Effector memory CD4-positive, alpha-beta T cell (primary cell): ENCODE measurements at regions not wholly inside any gene's neighbourhood (a gene's known extent, or its start where the extent isn't known, plus 50 kb on each side); places are given as distances from the start of the nearest gene placed in this dataset.

Experiments used
- DNase-seq, 3 donors: peaks; one replicate each; pipeline ENCODE4 v3.0.0-alpha.2; 2020
- H3K27ac ChIP-seq: 2 replicates; pipeline ENCODE4 v1.7.0; 2013; ENCODE audit warnings: mild to moderate bottlenecking, low read length, moderate library complexity; ENCODE audit not compliant: insufficient read depth, poor library complexity, severe bottlenecking
- H3K27me3 ChIP-seq: replicated peaks from 2 replicates; pipeline ENCODE4 v1.7.0; 2013; ENCODE audit warnings: mild to moderate bottlenecking, low read length; ENCODE audit not compliant: insufficient read depth, control insufficient read depth, poor library complexity, severe bottlenecking
- H3K36me3 ChIP-seq: 2 replicates; pipeline ENCODE4 v1.7.0; 2013; ENCODE audit warnings: mild to moderate bottlenecking, low read length, moderate library complexity; ENCODE audit not compliant: control insufficient read depth, insufficient read depth
- H3K4me1 ChIP-seq: 2 replicates; pipeline ENCODE4 v1.7.0; 2013; ENCODE audit warnings: low read length, mild to moderate bottlenecking; ENCODE audit not compliant: control insufficient read depth, insufficient read depth, poor library complexity, severe bottlenecking
- H3K4me3 ChIP-seq: 2 replicates; pipeline ENCODE4 v1.7.0; 2013; ENCODE audit warnings: low read length, low read depth, mild to moderate bottlenecking; ENCODE audit not compliant: insufficient read depth, poor library complexity, severe bottlenecking
- H3K9me3 ChIP-seq: 2 replicates; pipeline ENCODE4 v1.7.0; 2013; ENCODE audit warnings: mild to moderate bottlenecking, low read length, moderate library complexity; ENCODE audit not compliant: control insufficient read depth

DNA sequence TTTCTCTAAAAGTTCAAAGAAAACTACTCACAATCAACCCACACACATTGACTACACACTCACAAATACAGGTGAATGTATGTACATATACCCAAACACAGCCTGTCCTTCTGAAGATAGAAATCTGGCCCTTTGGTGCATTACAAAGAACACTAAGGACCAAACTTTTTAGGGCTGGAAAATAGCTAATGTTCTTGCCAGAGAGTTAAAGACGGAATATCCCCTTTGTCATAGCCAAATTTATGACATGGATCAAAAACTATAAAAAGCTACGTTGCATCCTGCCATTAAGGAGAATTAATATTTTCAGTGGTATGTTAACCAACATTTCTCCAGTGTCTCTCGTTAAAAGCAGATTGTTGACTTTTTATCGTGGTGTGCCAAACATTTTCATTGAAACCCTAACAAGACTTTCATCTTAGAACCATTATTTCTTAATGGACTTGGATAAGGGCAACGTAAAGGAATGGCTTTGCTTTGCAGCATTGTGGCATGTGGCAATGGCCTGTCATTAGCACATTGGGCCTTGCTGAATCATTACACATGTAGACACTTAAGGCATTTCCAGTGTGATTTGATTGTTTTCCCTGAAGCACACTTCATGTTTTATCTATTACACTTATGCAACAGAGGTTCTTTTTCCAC, 150.9 kb upstream of the MEOX2 start:
- H3K4me3 ChIP-seq, result no peak overlapping the region
- no peaks in the 10 kb centered on the region for H3K36me3 ChIP-seq
- no peaks in the 10 kb centered on the region for H3K9me3 ChIP-seq
- no peaks in the 10 kb centered on the region for H3K27me3 ChIP-seq
- no peak for DNase-seq
- H3K4me1 ChIP-seq, result no peaks in the 10 kb centered on the region
- H3K27ac ChIP-seq, result no peak overlapping the region

DNA sequence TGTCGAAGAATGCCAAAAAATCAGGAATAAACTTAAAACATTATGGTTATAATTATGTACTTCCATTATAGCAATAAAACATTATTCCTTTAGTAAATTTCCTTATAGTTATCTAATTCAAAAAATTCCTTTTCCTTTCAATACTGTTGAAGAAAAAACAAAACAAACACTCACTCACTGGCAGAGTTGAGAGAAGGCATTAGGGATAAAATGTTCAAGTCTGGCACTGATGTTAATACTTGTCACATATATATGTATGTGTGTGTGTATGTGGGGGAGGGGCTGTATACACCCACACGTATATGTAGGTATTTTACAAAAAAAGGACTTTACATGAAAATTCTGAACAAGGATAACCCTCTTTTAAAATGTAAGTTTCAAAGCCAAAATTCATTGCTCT, 150.2 kb upstream of the MEOX2 start:
- Histone ChIP-seq H3K9me3 (no peaks in the 10 kb centered on the region), H3K4me3 (no peak overlapping the region), H3K27me3 (no peaks in the 10 kb centered on the region), H3K27ac (no peak overlapping the region), H3K36me3 (no peaks in the 10 kb centered on the region), H3K4me1 (no peaks in the 10 kb centered on the region)
- DNase-seq, result no peak

DNA sequence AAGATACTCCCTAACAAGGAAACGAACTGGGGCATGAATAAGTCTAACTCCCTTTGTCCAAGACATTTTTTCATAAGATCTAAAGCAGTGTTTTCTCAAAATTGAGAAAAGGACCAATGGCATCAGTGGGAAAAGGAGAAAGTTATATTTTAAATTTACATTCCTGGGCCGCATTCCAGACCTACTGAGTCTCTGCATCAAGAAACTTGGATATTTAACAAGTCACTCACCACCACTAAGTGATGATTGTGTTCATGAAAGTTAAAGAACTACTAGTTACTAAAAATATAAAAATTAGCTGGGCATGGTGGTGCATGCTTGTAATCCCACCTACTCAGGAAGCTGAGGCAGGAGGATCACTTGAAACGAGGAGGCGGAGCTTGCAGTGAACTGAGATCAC, 149.6 kb upstream of the MEOX2 start:
- no peaks in the 10 kb centered on the region for H3K4me1 ChIP-seq
- H3K36me3 ChIP-seq, result no peaks in the 10 kb centered on the region
- H3K9me3 ChIP-seq, result no peaks in the 10 kb centered on the region
- DNase-seq, result no peak
- no peak overlapping the region for H3K27ac ChIP-seq
- H3K4me3 ChIP-seq, result no peak overlapping the region
- no peaks in the 10 kb centered on the region for H3K27me3 ChIP-seq

DNA sequence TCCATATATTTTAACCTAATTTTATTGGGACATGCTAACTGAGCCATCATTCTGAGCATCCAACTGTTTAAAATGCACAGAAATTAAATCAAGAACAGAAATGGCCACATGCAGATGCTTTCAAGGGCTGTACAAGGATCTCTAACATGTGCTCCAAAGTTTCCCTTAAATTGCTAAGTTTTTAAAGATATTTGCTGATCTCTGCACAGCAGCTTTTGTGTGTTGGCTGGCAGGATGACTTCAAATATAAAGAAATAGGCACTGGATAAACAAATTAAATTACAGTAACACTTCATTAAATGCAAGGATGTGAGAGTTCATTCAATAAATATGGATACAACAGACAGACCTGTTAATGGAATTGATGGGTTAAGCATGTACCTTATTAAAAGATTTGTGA, 148.0 kb upstream of the MEOX2 start:
- Histone ChIP-seq H3K36me3 (no peaks in the 10 kb centered on the region), H3K27me3 (no peaks in the 10 kb centered on the region), H3K27ac (no peak overlapping the region), H3K4me1 (no peaks in the 10 kb centered on the region), H3K4me3 (no peak overlapping the region), H3K9me3 (no peaks in the 10 kb centered on the region)
- no peak for DNase-seq

DNA sequence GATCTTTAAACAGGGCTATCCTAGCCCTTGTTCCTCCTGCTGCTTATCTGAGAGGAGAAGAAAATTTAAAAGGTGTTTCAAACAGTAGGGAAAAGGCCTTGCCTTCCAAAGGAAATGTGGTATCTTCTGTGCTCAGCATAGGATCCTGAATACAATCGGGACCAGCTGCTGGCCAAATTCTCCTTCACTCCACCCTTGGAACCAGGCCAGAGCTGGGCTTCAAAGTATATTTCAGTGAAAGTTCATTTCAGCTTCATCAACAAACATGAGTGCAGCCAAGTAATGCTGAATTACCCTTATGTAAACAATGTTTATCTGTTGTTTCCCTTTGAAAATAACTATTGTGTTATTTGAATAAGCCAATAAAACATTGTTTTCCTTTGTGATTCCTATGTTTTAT, 146.5 kb upstream of the MEOX2 start:
- Histone ChIP-seq H3K36me3 (no peaks in the 10 kb centered on the region), H3K27ac (no peak overlapping the region), H3K27me3 (no peaks in the 10 kb centered on the region), H3K9me3 (no peaks in the 10 kb centered on the region), H3K4me3 (no peak overlapping the region), H3K4me1 (no peaks in the 10 kb centered on the region)
- DNase-seq, result no peak

DNA sequence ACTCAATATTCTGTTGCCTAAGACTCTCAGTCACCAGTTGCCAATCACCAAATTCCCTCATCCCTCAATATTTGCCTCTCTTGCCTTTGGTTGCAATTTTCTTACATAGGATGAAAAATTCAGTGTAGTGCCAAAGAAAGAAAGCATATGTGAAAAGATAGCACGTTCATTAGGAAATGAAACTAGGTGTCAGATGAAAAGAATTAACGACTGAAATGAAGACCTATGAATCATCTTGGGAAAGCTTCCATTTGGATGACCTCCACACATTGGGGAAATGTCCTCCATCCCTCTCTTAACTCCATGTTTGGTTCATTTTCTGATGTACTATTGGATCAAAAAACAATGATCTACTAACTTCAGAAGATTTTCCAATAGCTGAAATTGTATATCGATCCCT, 145.1 kb upstream of the MEOX2 start:
- H3K27ac ChIP-seq, result no peak overlapping the region
- DNase-seq, result no peak
- H3K36me3 ChIP-seq, result no peaks in the 10 kb centered on the region
- no peaks in the 10 kb centered on the region for H3K27me3 ChIP-seq
- H3K9me3 ChIP-seq, result no peaks in the 10 kb centered on the region
- no peak overlapping the region for H3K4me3 ChIP-seq
- no peaks in the 10 kb centered on the region for H3K4me1 ChIP-seq

DNA sequence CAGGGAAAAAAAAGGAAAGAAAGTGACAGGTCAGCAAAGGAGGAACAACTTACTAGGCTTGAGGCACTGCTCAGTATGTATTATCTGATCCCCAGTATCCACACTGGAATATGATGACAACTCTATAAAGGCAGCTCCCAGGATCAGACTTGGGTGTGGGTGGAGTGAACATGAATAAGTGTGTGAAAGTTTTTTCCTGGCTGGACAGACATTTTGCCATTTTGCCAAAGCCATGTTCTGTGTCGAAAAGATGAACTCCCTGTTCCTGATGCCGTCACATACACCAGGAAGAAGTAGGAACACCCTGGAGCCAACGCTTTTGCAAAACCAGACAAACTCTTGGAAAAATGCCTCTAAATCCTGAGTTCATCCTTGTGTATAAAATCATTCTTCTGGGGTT, 143.2 kb upstream of the MEOX2 start:
- no peaks in the 10 kb centered on the region for H3K4me1 ChIP-seq
- H3K27ac ChIP-seq, result no peak overlapping the region
- H3K9me3 ChIP-seq, result no peaks in the 10 kb centered on the region
- H3K36me3 ChIP-seq, result no peaks in the 10 kb centered on the region
- DNase-seq, result no peak
- H3K4me3 ChIP-seq, result no peak overlapping the region
- no peaks in the 10 kb centered on the region for H3K27me3 ChIP-seq

DNA sequence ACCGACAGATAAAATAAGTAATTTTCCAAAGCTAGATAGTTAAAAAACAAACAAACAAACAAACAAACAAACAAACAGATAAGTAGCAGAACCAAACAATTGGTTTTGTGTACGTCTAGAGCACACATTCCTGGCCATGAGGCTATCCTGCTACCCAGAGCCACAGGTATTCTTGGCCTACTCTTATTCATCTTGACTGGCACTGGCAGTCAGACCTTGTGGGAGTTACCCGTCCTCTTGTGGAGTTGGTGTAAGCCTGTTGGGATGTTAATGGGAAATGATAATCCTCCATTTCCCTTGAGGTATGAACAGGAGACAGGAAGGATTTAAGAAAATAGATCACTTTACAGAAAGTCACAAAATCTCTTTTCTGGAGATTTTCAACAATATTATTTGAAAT, 142.4 kb upstream of the MEOX2 start:
- no peak overlapping the region for H3K27ac ChIP-seq

DNA sequence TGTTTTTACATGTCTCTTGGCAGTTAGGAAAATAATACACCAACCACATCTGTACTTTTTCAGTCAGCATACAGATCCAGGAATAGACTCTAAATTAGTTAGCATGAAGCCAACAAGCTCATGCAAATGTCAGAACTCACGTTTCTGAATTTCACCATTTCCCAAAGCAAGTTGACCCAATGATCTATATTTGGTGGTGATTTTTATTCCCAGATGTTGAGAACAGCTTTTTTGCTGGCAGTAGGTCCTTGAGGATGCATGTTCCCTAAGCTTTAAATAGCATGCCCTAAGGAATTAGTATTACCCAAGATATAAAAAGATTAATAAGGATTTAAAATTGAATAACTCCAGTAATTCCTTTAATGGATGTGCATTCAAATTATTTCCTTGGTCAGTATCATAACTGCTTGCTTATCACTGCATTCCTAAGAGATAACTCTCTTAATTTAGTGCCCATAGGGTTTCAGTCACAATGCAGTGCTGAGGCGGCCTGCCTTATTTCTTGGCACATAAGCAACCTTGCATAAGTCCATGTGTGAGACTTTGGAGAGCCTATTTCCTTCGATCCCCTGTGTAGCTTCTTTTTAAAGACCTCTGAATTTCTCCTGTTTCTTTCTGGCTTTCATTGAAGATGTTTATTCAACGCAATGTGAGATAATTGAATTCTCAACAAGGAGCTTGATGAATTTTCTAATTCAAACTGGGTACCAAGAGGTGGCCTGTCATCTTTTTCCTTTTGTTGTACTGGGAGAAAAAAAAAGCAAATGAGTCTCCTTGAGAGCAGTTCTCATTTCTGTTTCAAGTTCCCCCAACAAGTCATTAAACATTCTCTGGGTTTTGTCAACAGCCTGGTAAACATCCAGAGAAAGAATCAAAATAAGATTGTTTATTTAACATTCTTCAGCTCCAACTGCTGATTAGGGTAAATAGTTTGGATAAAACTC, 135.3 kb upstream of the MEOX2 start:
- DNase-seq, result no peak
- Histone ChIP-seq H3K4me3 (no peak overlapping the region), H3K36me3 (no peaks in the 10 kb centered on the region), H3K9me3 (no peaks in the 10 kb centered on the region), H3K4me1 (no peaks in the 10 kb centered on the region), H3K27me3 (no peaks in the 10 kb centered on the region), H3K27ac (no peak overlapping the region)

More for the DNA sequence above, 142.4 kb upstream of the MEOX2 start:
- Histone ChIP-seq H3K4me3 (no peak overlapping the region), H3K4me1 (no peaks in the 10 kb centered on the region), H3K27me3 (no peaks in the 10 kb centered on the region), H3K9me3 (no peaks in the 10 kb centered on the region), H3K36me3 (no peaks in the 10 kb centered on the region)
- DNase-seq, result no peak

DNA sequence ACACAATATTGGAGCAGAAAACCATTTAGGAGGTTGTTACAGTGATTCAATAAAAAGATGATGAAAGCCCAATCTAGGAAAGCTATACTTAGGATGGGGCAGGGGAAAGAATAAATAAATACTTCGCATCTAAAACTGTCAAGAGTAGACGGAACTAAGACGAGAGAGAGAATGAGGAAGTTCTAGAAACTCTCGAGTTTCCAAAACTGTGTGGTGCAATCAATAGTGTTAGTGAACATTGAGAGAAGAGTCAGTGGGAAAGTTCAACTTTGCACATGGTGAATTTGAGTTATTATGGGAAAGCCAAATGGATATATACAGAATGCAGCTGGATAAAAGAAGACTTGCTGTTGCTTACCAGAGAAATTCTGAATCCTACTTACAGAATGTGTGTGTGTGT, 133.8 kb upstream of the MEOX2 start:
- Histone ChIP-seq H3K36me3 (no peaks in the 10 kb centered on the region), H3K4me3 (no peak overlapping the region), H3K9me3 (no peaks in the 10 kb centered on the region), H3K27me3 (no peaks in the 10 kb centered on the region), H3K4me1 (no peaks in the 10 kb centered on the region), H3K27ac (no peak overlapping the region)
- no peak for DNase-seq
